ENCODE measurements at regions not wholly inside any gene's neighbourhood (a gene's known extent, or its start where the extent isn't known, plus 50 kb on each side); places are given as distances from the start of the nearest gene placed in this dataset.

DNA sequence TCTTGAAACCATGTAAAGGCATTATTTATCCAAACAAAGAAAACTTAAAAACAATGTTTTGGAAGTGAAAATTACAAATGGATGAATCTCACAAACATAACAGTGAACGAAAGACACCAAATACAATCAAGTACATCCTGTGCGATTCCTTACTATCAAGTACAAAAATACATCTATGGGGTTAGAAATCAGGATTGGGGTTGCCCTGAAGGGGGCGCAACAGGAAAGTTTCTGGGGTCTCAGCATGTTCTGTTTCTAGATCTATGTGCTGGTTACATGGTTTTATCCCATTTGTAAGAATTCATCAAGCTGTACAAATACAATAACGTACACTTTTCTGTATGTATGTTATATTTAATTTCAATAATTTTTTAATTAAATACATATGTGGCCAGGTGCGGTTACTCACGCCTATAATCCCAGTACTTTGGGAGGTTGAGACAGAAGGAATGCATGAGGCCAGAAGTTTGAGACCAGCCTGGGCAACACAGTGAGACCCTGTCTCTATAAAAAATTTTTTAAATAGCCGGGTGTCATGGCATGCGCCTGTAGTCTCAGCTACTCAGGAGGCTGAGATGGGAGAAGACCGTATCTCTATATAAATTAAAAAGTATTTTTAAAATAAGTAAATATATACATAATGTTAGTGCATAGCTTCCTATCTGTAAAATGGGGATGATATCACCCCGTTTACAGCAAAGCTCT, 121.5 kb upstream of the SOD1 start:
- Histone ChIP-seq H3K9me3 (replicated peaks; ENCODE audit: control insufficient read depth, insufficient read depth, low read length) (no peaks in the 10 kb centered on the region), H3K27ac (ENCODE audit: insufficient read depth, low read depth, low read length) (no peak overlapping the region), H3K79me2 (ENCODE audit: control insufficient read depth, insufficient read depth, low read length) (no peaks in the 10 kb centered on the region), H2AFZ (ENCODE audit: low read depth, low read length) (no peak overlapping the region), H3K27me3 (ENCODE audit: control insufficient read depth in 2 of 2, insufficient read depth in 2 of 2, low read length in 2 of 2) (no peaks in the 10 kb centered on the region), H3K4me1 (ENCODE audit: control insufficient read depth, extremely low read depth, insufficient read depth, low read length) (no peaks in the 10 kb centered on the region), H3K4me3 (replicated peaks in 1 of 3; ENCODE audit: insufficient read depth in 1 of 3, low read depth in 1 of 3, low read length in 3 of 3) (no peak overlapping the region), H3K9ac (replicated peaks; ENCODE audit: extremely low read depth, insufficient read depth, low read length) (no peak overlapping the region), H3K4me2 (ENCODE audit: insufficient read depth, low read length) (no peak overlapping the region), H3K9me1 (replicated peaks; ENCODE audit: control insufficient read depth, extremely low read depth, insufficient read depth, low read length) (no peaks in the 10 kb centered on the region), H3K36me3 (ENCODE audit: control insufficient read depth in 2 of 2, extremely low read depth in 1 of 2, insufficient read depth in 2 of 2, low read length in 2 of 2) (no peaks in the 10 kb centered on the region), H4K20me1 (replicated peaks; ENCODE audit: control insufficient read depth, extremely low read depth, insufficient read depth, low read length) (no peaks in the 10 kb centered on the region)
- no peak for FAIRE-seq
- intact Hi-C loops (cut with micrococcal nuclease) (loop anchor here (2.0 kb wide), 2 partner anchors 43 to 67 kb away; no protein-coding TSS in a partner anchor), dilution Hi-C loops (cut with MboI; ENCODE audit: extremely low pct_ligation_motif_present, low sequenced_read_pairs) (no loop called here)
- BruUV-seq (replicated peaks): no TSS peak
- ChIA-PET CTCF (no interaction called here), POLR2A (no interaction called here)
- no peak for DNase-seq (ENCODE audit: low read depth, low spot score)
- TF ChIP-seq JUN (IDR thresholded peaks at IDR 0.05; ENCODE audit: borderline replicate concordance, insufficient read depth, insufficient read length, low read depth): no peak
- TF ChIP-seq MYC (IDR thresholded peaks at IDR 0.05; ENCODE audit: low read depth, low read length): no peak
- no peak for TF ChIP-seq EZH2 (IDR thresholded peaks at IDR 0.05; ENCODE audit: borderline replicate concordance, low read depth, low read length, severe bottlenecking)
- TF ChIP-seq, protein P1, sequence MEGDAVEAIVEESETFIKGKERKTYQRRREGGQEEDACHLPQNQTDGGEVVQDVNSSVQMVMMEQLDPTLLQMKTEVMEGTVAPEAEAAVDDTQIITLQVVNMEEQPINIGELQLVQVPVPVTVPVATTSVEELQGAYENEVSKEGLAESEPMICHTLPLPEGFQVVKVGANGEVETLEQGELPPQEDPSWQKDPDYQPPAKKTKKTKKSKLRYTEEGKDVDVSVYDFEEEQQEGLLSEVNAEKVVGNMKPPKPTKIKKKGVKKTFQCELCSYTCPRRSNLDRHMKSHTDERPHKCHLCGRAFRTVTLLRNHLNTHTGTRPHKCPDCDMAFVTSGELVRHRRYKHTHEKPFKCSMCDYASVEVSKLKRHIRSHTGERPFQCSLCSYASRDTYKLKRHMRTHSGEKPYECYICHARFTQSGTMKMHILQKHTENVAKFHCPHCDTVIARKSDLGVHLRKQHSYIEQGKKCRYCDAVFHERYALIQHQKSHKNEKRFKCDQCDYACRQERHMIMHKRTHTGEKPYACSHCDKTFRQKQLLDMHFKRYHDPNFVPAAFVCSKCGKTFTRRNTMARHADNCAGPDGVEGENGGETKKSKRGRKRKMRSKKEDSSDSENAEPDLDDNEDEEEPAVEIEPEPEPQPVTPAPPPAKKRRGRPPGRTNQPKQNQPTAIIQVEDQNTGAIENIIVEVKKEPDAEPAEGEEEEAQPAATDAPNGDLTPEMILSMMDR (IDR thresholded peaks at IDR 0.05; ENCODE audit: extremely low read depth in 1 of 2, insufficient read depth in 1 of 2, low read depth in 1 of 2, low read length in 2 of 2): no peak
- no peak for TF ChIP-seq POLR2AphosphoS5 (IDR thresholded peaks at IDR 0.05; ENCODE audit: insufficient read depth, low read depth, low read length)
- TF ChIP-seq, protein P2, sequence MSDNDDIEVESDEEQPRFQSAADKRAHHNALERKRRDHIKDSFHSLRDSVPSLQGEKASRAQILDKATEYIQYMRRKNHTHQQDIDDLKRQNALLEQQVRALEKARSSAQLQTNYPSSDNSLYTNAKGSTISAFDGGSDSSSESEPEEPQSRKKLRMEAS (IDR thresholded peaks at IDR 0.05; ENCODE audit: insufficient read depth, insufficient read length): no peak
- TF ChIP-seq POLR2A (IDR thresholded peaks at IDR 0.05; ENCODE audit: low read depth, low read length): no peak
- TF ChIP-seq FOS (IDR thresholded peaks at IDR 0.05; ENCODE audit: borderline replicate concordance, insufficient read depth, low read length): no peak
- TF ChIP-seq GATA2 (IDR thresholded peaks at IDR 0.05; ENCODE audit: insufficient read depth, insufficient read length, low read depth, low read length): no peak
